ENCODE measurements at regions not wholly inside any gene's neighbourhood (a gene's known extent, or its start where the extent isn't known, plus 50 kb on each side); places are given as distances from the start of the nearest gene placed in this dataset.

GRCh38 chr5:8396756-8397155 lies 527.8 kb downstream of the MTRR start:
- TF ChIP-seq MAX (IDR thresholded peaks at IDR 0.05; ENCODE audit: low read depth, low read length) (no peak), POLR2A (IDR thresholded peaks at IDR 0.05; ENCODE audit: extremely low read depth, insufficient read length) (no peak), MYC (IDR thresholded peaks at IDR 0.05; ENCODE audit: low read depth, low read length) (no peak)
- TF ChIP-seq, protein P1, sequence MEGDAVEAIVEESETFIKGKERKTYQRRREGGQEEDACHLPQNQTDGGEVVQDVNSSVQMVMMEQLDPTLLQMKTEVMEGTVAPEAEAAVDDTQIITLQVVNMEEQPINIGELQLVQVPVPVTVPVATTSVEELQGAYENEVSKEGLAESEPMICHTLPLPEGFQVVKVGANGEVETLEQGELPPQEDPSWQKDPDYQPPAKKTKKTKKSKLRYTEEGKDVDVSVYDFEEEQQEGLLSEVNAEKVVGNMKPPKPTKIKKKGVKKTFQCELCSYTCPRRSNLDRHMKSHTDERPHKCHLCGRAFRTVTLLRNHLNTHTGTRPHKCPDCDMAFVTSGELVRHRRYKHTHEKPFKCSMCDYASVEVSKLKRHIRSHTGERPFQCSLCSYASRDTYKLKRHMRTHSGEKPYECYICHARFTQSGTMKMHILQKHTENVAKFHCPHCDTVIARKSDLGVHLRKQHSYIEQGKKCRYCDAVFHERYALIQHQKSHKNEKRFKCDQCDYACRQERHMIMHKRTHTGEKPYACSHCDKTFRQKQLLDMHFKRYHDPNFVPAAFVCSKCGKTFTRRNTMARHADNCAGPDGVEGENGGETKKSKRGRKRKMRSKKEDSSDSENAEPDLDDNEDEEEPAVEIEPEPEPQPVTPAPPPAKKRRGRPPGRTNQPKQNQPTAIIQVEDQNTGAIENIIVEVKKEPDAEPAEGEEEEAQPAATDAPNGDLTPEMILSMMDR (IDR thresholded peaks at IDR 0.05; ENCODE audit: low read depth, low read length): no peak
- H3K4me3 ChIP-seq (ENCODE audit: low read depth, low read length): no peak overlapping the region
- no peak for DNase-seq (ENCODE audit: low read depth)

- no peak overlapping the region for H3K4me3 ChIP-seq (ENCODE audit: low read depth, low read length)
- TF ChIP-seq, protein P1 (IDR thresholded peaks at IDR 0.05; ENCODE audit: low read depth, low read length): no peak
- TF ChIP-seq MAX (IDR thresholded peaks at IDR 0.05; ENCODE audit: low read depth, low read length): no peak
- no peak for TF ChIP-seq POLR2A (IDR thresholded peaks at IDR 0.05; ENCODE audit: extremely low read depth, insufficient read length)
- no peak for TF ChIP-seq MYC (IDR thresholded peaks at IDR 0.05; ENCODE audit: low read depth, low read length)
- no peak for DNase-seq (ENCODE audit: low read depth)
Observed at GRCh38 chr5:8399471-8399870, 530.5 kb downstream of the MTRR start.

DNA sequence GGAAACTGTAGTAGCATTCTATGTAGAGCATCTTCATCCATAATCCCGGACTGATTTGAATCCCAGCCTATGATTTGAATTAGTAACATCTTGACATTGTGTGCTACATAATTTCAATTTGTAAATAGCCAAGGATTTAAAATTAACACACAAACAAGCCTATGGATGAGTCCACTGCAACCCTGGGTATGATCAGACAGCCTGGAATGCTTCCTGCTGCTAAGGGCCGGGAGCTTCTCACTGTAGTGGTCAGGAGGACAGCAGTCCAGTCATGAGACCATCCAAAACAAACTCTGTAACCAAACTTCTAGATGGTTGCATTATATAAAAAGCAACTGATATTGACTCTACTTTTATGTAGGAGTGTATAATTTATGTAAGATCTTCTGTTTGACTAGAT lies 539.3 kb downstream of the MTRR start:
- DNase-seq (ENCODE audit: low read depth): no peak

GRCh38 chr5:8410618-8411017 lies 541.7 kb downstream of the MTRR start:
- TF ChIP-seq POLR2A (IDR thresholded peaks at IDR 0.05; ENCODE audit: extremely low read depth, insufficient read length) (no peak), MYC (IDR thresholded peaks at IDR 0.05; ENCODE audit: low read depth, low read length) (no peak), MAX (IDR thresholded peaks at IDR 0.05; ENCODE audit: low read depth, low read length) (no peak)
- H3K4me3 ChIP-seq (ENCODE audit: low read depth, low read length): no peak overlapping the region
- DNase-seq (ENCODE audit: low read depth): no peak

More for the DNA sequence above, 539.3 kb downstream of the MTRR start:
- no peak for TF ChIP-seq POLR2A (IDR thresholded peaks at IDR 0.05; ENCODE audit: extremely low read depth, insufficient read length)
- TF ChIP-seq, protein P1 (IDR thresholded peaks at IDR 0.05; ENCODE audit: low read depth, low read length): no peak
- no peak for TF ChIP-seq MAX (IDR thresholded peaks at IDR 0.05; ENCODE audit: low read depth, low read length)
- TF ChIP-seq MYC (IDR thresholded peaks at IDR 0.05; ENCODE audit: low read depth, low read length): no peak
- no peak overlapping the region for H3K4me3 ChIP-seq (ENCODE audit: low read depth, low read length)

- no peak for DNase-seq (ENCODE audit: low read depth)
- TF ChIP-seq POLR2A (IDR thresholded peaks at IDR 0.05; ENCODE audit: extremely low read depth, insufficient read length) (no peak), MAX (IDR thresholded peaks at IDR 0.05; ENCODE audit: low read depth, low read length) (no peak), MYC (IDR thresholded peaks at IDR 0.05; ENCODE audit: low read depth, low read length) (no peak)
- TF ChIP-seq, protein P1 (IDR thresholded peaks at IDR 0.05; ENCODE audit: low read depth, low read length): no peak
- no peak overlapping the region for H3K4me3 ChIP-seq (ENCODE audit: low read depth, low read length)
Observed at GRCh38 chr5:8413975-8414374, 545.0 kb downstream of the MTRR start.

DNA sequence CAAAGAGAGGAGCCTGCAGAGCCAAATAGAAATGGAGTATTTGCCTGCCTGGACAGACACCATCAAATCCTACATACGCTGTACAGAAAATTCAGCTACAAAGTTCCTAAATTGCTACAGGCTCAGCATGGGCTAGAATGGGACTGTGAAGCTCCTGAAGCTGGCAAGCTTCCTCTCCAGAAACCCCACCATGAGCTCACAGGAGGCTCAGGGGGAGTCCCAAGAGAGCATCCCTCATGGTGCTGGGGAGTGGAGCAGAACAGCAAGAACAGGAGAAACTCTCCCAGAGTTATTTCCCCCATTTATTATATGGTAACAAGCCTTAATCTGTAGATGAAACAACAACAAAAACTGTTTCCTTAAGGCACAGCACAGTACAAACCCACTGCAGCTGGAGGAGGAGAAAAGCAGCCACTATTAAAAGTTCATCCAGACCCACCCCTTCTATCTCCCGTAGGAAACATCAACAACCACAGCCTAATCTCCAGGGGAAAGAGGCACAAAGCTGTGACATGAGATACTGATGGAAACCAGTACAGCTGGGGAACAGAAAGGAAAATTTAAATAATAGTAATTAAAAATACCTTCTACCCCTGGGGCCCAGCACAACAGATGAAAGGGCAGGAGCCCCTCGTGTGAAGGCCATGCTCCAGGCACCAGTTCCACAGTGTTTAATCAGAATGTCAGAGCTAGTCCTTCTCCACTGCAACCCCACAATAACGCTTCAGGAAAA lies 548.5 kb downstream of the MTRR start:
- no peak for TF ChIP-seq POLR2A (IDR thresholded peaks at IDR 0.05; ENCODE audit: extremely low read depth, insufficient read length)
- TF ChIP-seq, protein P1 (IDR thresholded peaks at IDR 0.05; ENCODE audit: low read depth, low read length): no peak
- TF ChIP-seq MYC (IDR thresholded peaks at IDR 0.05; ENCODE audit: low read depth, low read length): no peak
- no peak for TF ChIP-seq MAX (IDR thresholded peaks at IDR 0.05; ENCODE audit: low read depth, low read length)
- DNase-seq (ENCODE audit: low read depth): no peak
- no peak overlapping the region for H3K4me3 ChIP-seq (ENCODE audit: low read depth, low read length)
